ENCODE measurements at regions not wholly inside any gene's neighbourhood (a gene's known extent, or its start where the extent isn't known, plus 50 kb on each side); places are given as distances from the start of the nearest gene placed in this dataset.
"Not testable (repeated sequence)": the region's sequence is repeated elsewhere in the genome, so short reads cannot be mapped to it uniquely, and the experiment has no call there.

DNA sequence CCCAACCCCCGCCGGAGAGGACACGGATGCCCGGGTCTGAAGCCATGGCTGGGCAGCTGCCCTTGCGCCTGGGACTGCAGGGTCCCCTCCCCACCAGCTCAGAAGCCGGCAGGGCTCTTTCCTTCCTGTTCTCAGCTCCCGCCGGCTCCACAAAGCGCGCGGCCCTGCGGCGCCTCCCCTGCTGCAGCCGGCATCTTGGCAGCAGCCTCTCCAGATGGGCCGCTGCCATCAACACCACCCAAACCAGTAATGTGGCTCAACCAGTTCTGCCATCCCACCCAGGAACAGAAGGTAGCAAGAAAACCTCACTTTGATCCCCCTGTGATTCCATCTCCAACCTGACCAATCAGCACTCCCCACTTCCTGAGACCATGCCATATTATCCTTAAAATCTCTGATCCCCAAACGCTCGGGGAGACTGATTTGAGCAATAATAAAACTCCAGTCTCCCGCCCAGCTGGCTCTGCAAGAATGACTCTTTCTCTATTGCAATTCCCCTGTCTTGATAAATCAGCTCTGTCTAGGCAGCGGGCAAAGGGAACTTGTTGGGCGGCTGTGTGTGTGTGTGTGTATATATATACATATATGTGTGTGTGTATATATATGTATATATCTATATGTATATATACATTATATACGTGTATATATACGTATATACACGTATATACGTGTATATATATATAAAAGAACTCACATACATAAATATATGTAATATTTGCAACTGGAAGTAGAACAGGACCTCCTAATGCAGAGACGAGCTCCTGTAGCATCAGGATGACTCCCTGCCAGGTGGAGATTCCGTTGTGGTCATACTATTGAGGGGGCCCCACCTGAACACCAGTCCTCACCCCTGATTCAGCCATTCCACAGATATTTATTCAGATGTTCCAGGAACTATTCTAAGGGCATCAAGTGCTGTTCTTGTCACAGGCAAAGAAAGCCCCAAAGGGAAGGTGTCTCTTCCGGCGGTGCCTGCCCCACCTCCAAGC lies 1674.9 kb downstream of the SPATA31A7 start:
- TF ChIP-seq HMGA2 (CRISPR knock-in tag; IDR thresholded peaks at IDR 0.05) = 0 out of 2 replicates have a peak, but pooled peaks have one; percentile 10
- Mint-ChIP-seq H3K4me3 (peak overlapping the region; percentile 85), H3K4me1 (peaks cover 23% of the 10 kb centered on the region), H3K27me3 (ENCODE audit: low read depth) (peaks cover 98% of the 10 kb centered on the region)
- H3K9me3 Mint-ChIP-seq, CTCF ChIA-PET, H3K27ac Mint-ChIP-seq, H3K36me3 Mint-ChIP-seq: not testable (repeated sequence)
- POLR2A ChIA-PET = interaction anchor here (1.2 kb wide), 1 partner anchor 10 kb away, joined by 4 read pairs; no protein-coding TSS in a partner anchor
- ATAC-seq (peak; percentile 100), DNase-seq (ENCODE audit: low spot score) (peak; percentile 95)

DNA sequence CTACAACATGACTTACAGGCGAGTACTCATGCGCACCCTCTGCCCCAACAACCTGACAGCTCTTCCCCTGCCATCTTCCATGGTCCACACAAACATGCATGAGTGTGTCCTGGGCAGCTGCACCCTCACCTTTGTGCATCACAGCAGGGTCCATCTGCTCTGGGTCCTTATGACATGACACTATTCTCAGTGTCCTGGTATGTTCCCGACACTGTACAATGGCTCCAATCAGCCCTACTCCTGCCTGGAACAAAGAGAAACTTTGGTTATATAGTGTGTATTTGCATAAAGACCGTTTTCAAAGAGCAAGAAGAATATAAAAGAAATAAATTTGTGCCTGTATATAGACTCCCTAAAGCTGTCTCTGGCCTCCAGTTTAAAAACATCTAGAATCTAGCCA lies 1679.2 kb downstream of the SPATA31A7 start:
- H3K27ac Mint-ChIP-seq; H3K9me3 Mint-ChIP-seq; CTCF ChIA-PET; H3K4me3 Mint-ChIP-seq; ATAC-seq; H3K36me3 Mint-ChIP-seq; H3K4me1 Mint-ChIP-seq; DNase-seq (ENCODE audit: low spot score); POLR2A ChIA-PET: not testable (repeated sequence)
- H3K27me3 Mint-ChIP-seq (ENCODE audit: low read depth) = peaks cover 98% of the 10 kb centered on the region

DNA sequence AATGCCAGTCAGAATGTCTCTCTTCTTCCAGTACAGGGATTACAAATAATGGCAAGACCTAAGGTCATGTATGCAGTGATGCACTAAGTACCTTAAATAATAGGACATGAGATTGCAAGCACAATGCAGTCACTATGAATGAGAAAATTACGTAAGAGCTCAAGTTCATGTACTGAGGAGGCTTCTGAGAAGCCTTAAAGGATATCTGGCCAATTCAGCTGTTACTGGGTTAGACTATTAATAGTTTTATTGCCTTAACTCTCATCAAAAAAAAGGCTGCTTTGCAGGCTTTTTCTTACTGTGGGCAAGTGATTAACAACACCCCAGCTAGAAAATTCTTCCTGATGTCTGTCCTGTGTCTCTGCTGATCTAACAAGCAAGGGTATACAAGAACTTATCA lies 1681.9 kb downstream of the SPATA31A7 start:
- H3K4me3 Mint-ChIP-seq; H3K9me3 Mint-ChIP-seq; POLR2A ChIA-PET; ATAC-seq; H3K36me3 Mint-ChIP-seq; DNase-seq (ENCODE audit: low spot score); H3K27ac Mint-ChIP-seq; H3K4me1 Mint-ChIP-seq; CTCF ChIA-PET: not testable (repeated sequence)
- peaks cover 95% of the 10 kb centered on the region for H3K27me3 Mint-ChIP-seq (ENCODE audit: low read depth)

DNA sequence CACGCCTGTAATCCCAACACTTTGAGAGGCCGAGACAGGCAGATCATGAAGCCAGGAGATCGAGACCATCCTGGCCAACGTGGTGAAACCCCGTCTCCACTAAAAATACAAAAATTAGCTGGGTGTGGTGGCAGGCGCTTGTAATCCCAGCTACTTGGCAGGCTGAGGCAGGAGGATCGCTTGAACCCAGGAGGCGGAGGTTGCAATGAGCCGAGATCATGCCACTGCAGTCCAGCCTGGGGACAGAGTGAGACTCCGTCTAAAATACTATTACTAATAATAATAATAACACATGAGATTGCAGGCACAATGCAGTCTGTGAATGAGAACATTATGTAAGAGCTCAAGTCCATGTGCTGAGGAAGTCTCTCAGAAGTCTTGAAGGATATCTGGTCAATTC lies 1684.4 kb downstream of the SPATA31A7 start:
- H3K27ac Mint-ChIP-seq; H3K4me1 Mint-ChIP-seq; H3K36me3 Mint-ChIP-seq; H3K9me3 Mint-ChIP-seq; ATAC-seq; DNase-seq (ENCODE audit: low spot score); H3K4me3 Mint-ChIP-seq; CTCF ChIA-PET: not testable (repeated sequence)
- H3K27me3 Mint-ChIP-seq (ENCODE audit: low read depth) = peaks cover 86% of the 10 kb centered on the region
- POLR2A ChIA-PET = interaction anchor here (1.2 kb wide), 1 partner anchor 10 kb away, joined by 4 read pairs; no protein-coding TSS in a partner anchor

DNA sequence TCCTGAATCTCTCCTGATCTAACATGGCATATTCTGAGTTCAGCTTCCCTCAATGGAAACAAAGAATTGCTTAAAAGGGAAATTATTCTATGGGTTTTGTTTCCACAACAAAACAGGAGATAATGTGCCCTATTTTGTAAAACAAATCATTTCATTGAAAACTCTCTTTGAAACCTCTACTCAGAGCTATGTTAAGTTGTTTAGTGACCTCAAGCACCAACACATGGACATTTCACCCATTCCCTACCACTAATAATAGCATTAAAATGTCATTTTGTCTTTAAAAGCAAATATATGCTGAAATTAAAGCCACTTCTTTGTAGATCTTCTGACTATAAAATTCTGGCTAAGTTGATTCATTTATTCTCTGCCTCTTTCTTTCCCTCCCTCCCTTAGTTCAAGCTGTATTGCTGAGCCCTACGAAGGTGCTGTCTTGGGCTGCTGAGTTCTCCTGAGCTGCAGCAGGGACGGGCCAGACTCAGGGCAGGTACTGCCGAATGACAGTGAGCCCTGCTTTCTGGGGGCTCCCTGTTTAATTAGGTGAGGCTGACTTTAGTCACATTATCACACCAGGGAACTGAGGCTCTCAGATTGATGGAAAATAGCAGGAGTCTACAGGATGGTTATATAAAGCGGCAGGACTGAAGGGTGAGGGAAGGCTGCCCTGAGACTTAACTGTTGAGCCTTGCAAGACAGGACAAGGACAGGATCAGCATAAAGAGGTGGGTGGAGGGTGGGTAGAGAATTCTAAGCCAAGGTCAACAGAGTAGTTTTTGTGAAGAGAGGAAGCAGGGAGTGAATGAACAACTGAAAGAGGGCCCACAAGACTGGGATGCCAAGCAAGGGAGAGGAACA lies 1685.1 kb downstream of the SPATA31A7 start:
- DNase-seq (ENCODE audit: low spot score); H3K9me3 Mint-ChIP-seq; H3K4me3 Mint-ChIP-seq; H3K27ac Mint-ChIP-seq; H3K4me1 Mint-ChIP-seq; H3K36me3 Mint-ChIP-seq; CTCF ChIA-PET: not testable (repeated sequence)
- ATAC-seq = peak; percentile 97
- H3K27me3 Mint-ChIP-seq (ENCODE audit: low read depth) = peaks cover 86% of the 10 kb centered on the region
- POLR2A ChIA-PET = interaction anchor here (1.2 kb wide), 1 partner anchor 10 kb away, joined by 4 read pairs; no protein-coding TSS in a partner anchor

DNA sequence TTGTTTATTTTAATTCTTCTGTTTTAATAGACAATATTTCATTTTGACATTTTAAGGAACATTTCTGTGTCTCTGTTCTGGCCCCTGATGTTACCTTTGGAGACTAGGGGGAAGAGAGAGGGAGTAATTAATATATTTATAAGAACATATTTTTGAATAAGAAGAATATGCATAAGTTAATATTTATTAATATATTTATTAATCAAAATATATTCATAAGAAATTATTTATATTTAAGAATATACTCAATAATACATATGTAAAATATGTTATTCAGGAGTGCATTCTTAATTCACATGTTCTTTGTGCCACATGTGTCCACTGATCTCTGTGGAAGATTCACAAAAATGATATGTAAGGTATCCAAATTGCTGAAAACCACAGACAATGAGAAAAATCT lies 1687.7 kb downstream of the SPATA31A7 start:
- CTCF ChIA-PET; H3K36me3 Mint-ChIP-seq; POLR2A ChIA-PET; H3K4me1 Mint-ChIP-seq; H3K9me3 Mint-ChIP-seq; H3K27ac Mint-ChIP-seq; ATAC-seq; DNase-seq (ENCODE audit: low spot score); H3K4me3 Mint-ChIP-seq: not testable (repeated sequence)
- H3K27me3 Mint-ChIP-seq (ENCODE audit: low read depth) = peaks cover 85% of the 10 kb centered on the region
- TF ChIP-seq HMGA2 (CRISPR knock-in tag; IDR thresholded peaks at IDR 0.05) = peak; percentile 92

DNA sequence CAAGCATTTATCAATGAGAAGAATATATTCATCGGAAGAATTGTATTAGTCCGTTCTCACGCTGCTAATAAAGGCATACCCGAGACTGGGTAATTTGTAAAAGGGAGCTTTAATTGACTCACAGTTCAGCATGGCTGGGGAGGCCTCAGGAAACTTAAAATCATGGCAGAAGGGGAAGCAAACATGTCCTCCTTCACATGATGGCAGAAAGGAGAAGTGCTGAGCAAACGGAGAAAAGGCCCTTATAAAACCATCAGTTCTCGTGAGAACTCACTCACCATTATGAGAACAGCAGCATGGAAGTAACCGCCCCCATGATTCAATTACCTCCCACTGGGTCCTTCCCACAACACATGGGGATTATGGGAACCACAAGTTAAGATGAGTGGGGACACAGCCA lies 1688.2 kb downstream of the SPATA31A7 start:
- ATAC-seq; H3K4me1 Mint-ChIP-seq; POLR2A ChIA-PET; DNase-seq (ENCODE audit: low spot score); H3K9me3 Mint-ChIP-seq; H3K4me3 Mint-ChIP-seq; H3K36me3 Mint-ChIP-seq; H3K27ac Mint-ChIP-seq; CTCF ChIA-PET: not testable (repeated sequence)
- peaks cover 85% of the 10 kb centered on the region for H3K27me3 Mint-ChIP-seq (ENCODE audit: low read depth)

DNA sequence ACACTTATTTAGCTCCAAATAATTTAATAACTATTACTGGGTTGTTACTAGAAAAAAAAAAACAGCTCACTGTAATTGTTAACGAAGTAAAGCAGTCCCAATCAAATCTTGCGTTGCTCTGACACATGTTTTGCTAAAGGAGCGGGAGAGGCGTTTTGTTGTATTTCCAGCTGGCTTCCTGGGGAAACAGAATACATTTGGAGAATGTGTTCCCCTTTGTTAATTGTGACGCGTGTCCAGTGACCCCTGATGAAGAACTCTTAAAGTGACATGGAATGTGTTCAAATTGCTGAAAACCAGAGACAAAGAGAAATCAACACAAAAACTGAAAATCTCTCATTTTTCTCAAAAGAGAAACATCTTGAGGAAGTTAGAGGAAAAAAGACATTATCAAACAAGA lies 1690.6 kb downstream of the SPATA31A7 start:
- H3K4me3 Mint-ChIP-seq; ATAC-seq; POLR2A ChIA-PET; CTCF ChIA-PET; H3K36me3 Mint-ChIP-seq; H3K4me1 Mint-ChIP-seq; H3K9me3 Mint-ChIP-seq; DNase-seq (ENCODE audit: low spot score); H3K27ac Mint-ChIP-seq: not testable (repeated sequence)
- H3K27me3 Mint-ChIP-seq (ENCODE audit: low read depth) = peaks cover 65% of the 10 kb centered on the region

DNA sequence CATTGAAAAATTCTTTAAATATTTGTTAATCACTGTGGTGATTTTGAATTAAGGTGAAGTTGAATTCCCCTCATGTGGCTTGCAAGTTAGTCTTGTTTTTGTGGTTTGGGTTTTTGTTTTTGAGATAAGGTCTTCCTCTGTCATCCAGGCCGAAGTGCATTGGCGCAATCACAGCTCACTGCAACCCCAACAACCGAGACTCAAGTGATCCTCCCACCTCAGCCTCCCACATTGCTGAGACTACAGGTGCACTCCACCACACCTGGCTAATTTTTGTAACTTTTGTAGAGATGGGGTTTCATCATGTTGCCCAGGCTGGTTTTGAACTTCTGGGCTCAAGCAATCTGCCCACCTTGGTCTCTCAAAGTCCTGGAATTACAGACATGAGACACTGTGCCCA lies 1691.1 kb downstream of the SPATA31A7 start:
- H3K9me3 Mint-ChIP-seq; H3K4me1 Mint-ChIP-seq; ATAC-seq; H3K36me3 Mint-ChIP-seq; CTCF ChIA-PET; H3K4me3 Mint-ChIP-seq; DNase-seq (ENCODE audit: low spot score); H3K27ac Mint-ChIP-seq; POLR2A ChIA-PET: not testable (repeated sequence)
- H3K27me3 Mint-ChIP-seq (ENCODE audit: low read depth) = peaks cover 61% of the 10 kb centered on the region

DNA sequence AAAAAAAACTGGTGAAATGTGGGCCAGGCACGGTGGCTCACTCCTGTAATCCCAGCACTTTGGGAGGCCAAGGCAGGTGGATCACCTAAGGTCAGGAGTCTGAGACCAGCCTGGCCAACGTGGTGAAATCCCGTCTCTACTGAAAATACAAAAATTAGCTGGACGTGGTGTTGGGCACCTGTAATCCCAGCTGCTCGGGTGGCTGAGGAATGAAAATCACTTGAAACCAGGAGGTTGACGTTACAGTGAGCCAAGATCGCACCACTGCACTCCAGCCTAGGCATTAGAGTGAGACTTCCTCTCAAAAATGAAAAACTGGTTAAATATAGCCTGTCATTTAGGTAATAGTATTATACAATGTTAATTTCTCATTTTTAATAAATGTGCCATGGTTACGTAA lies 1692.0 kb downstream of the SPATA31A7 start:
- H3K36me3 Mint-ChIP-seq; H3K4me3 Mint-ChIP-seq; H3K4me1 Mint-ChIP-seq; POLR2A ChIA-PET; H3K27ac Mint-ChIP-seq; CTCF ChIA-PET; DNase-seq (ENCODE audit: low spot score); ATAC-seq; H3K9me3 Mint-ChIP-seq: not testable (repeated sequence)
- H3K27me3 Mint-ChIP-seq (ENCODE audit: low read depth) = peaks cover 53% of the 10 kb centered on the region

DNA sequence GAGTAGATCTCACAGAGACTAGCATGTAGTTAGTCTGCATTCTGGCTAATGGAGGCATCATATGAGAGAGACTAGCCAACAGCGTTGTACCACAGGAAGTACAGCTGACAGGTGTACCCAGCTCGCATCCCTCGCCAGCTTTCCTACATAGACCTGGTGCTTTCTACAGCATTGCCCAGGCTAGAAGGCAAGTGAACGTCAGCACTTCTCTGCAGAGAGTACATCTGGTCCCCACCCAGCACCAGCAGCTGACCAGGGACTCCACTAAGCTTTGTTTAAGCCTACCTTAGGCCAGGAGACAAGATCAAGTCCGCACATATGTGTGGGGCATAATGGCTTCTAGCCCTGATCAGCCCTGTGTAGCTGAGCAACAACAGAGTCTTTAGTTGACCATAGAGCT lies 1692.9 kb downstream of the SPATA31A7 start:
- H3K36me3 Mint-ChIP-seq; ATAC-seq; H3K27ac Mint-ChIP-seq; POLR2A ChIA-PET; H3K9me3 Mint-ChIP-seq; DNase-seq (ENCODE audit: low spot score); H3K4me1 Mint-ChIP-seq; CTCF ChIA-PET; H3K4me3 Mint-ChIP-seq: not testable (repeated sequence)
- H3K27me3 Mint-ChIP-seq (ENCODE audit: low read depth) = peaks cover 50% of the 10 kb centered on the region

DNA sequence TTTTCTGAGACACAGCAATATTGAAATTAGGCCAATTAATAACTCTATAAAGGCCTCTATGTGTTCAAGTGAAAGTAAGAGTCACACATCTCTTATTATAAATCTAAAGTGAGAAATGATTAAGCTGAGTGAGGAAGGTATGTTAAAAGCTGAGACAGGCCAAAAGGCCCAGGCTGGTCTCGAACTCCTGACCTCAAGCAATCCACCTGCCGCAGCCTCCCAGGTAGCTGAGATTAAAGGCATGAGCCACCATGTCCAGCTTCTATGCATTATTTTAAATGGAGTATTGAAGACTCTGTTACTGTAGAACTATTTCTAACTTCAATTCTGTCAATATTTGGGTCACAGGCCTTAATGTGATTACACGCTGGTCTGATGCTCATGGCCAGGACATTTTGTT lies 1706.9 kb downstream of the SPATA31A7 start:
- H3K36me3 Mint-ChIP-seq; H3K27me3 Mint-ChIP-seq (ENCODE audit: low read depth); POLR2A ChIA-PET; CTCF ChIA-PET; H3K9me3 Mint-ChIP-seq; ATAC-seq; H3K4me1 Mint-ChIP-seq; DNase-seq (ENCODE audit: low spot score); H3K27ac Mint-ChIP-seq: not testable (repeated sequence)
- H3K4me3 Mint-ChIP-seq = peak overlapping the region; percentile 14; the same call in 1 of the 2 replicates
